NCI-H2171 treated with DMSO at 0.1 percent for 48 hours (cell line): ENCODE measurements at regions not wholly inside any gene's neighbourhood (a gene's known extent, or its start where the extent isn't known, plus 50 kb on each side); places are given as distances from the start of the nearest gene placed in this dataset.

Experiments used
- DNase-seq: peaks from one replicate; lab custom pipeline; 2025; lab: John Stamatoyannopoulos, UW

DNA sequence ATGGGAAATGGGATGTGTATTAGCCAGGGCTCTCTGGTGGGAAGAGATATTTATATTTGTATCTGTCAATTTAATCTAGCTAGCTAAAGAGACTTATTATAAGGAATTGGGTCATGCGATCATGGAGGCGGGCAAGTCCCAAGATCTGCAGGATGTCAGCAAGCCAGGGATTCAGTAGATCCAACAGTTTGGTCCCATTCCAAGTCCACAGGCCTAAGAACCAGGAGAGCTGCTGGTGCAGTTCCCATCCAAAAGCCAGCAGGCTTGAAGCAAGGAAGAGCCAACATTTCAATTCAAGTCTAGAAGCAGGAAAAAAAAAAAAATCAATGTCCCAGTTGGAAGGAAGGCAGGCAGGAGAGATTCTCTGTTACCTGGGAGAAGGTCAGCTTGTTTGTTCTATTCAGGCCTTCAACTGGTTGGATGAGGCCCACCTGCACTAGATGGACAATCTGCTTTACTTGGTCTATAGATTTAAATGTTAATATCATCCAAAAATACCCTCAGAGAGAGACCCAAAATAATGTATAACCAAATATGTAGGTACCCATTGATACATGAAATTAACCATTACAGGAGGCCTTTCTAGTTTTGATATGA lies 60.7 kb upstream of the BCAT1 start:
- DNase-seq, result no peak

DNA sequence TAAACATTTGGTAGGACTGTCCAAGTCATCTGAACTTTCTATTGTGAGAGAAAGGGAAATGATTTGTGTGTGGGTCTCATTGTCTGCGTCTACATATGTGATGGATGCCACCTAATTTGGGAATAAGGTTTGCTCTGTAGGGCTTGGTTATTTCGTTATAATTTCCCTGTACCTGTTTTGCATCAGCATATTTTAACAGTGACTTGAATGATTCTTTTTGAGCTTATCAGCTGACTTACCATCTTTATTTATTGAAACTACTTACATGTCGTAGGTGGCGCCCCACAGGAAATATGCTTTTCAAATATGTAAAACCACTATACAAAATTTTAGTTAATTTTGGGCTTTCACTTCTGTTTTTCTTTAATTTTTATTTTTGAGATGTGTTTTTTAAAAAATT lies 56.5 kb upstream of the BCAT1 start:
- no peak for DNase-seq

DNA sequence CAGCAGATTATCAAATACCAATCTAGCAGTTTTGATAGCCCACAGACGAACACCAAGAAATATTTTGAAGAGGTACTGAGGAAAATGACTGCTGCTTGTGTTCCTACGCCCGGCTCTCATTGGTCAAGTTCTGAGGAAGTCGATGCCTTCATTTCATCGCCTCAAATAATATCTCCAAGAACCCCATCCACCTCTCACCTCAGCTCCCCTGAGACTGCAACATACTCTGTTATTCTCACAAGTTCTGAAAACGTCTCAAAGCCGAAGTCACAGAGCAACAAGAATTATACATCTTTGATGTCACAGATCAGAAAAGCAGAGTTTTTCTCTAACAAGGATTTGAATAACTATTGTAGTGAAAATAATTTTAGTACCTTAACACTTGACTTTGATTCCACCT lies 55.5 kb upstream of the BCAT1 start:
- no peak for DNase-seq

DNA sequence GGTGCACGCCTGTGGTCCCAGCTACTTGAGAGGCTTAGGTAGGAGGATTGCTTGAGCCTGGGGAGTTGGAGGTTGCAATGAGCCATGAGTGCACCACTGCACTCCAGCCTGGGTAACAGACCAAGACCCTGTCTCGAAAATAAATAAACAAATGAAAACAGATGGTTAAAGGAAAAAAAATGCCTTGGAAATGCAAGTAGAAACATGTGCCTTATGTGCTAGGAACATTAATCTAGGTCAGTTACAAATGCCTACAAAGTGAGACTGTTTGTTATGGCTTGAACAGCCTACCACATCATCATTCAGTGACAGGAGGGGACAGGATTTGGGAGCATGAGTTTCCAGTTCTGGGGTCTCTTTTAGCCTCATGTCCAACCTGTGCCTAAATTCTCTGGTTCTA lies 52.4 kb upstream of the BCAT1 start:
- peak; percentile 89 for DNase-seq
